ENCODE measurements at regions not wholly inside any gene's neighbourhood (a gene's known extent, or its start where the extent isn't known, plus 50 kb on each side); places are given as distances from the start of the nearest gene placed in this dataset.

- TF ChIP-seq CTCF (IDR thresholded peaks at IDR 0.05; ENCODE audit: insufficient read depth, low read depth, low read length) (no peak), EZH2 (IDR thresholded peaks at IDR 0.05; ENCODE audit: insufficient read depth, low read length) (no peak)
Measured at GRCh38 chr3:72032441-72033135, 247.6 kb upstream of the PROK2 start.

Measured in astrocyte (in vitro differentiated cells and primary cell).